HL-60 (cell line): ENCODE measurements at regions not wholly inside any gene's neighbourhood (a gene's known extent, or its start where the extent isn't known, plus 50 kb on each side); places are given as distances from the start of the nearest gene placed in this dataset.

Experiments used
- DNase-seq, 2 experiments: peaks; one replicate each; pipeline ENCODE4 v3.0.0-alpha.2; 2010 to 2020; ENCODE audit warnings: low read depth in 1 of 2, low spot score in 1 of 2
- H3K27ac ChIP-seq: fragments of 250-450 bp; sonication (Bioruptor Pico); replicated peaks from 2 replicates; pipeline ENCODE4 v1.5.1; 2020; ENCODE audit warnings: mild to moderate bottlenecking, moderate library complexity
- H3K27me3 ChIP-seq: fragments of 250-450 bp; sonication (Bioruptor Pico); 2 replicates; pipeline ENCODE4 v1.5.1; 2021; ENCODE audit warnings: mild to moderate bottlenecking, moderate library complexity; ENCODE audit not compliant: insufficient read depth, poor library complexity, severe bottlenecking
- H3K4me3 ChIP-seq: replicated peaks from 2 replicates; pipeline ENCODE4 v1.5.1; 2011; ENCODE audit warnings: mild to moderate bottlenecking, control low read depth, low read length; ENCODE audit not compliant: insufficient read depth
- CTCF ChIP-seq: IDR thresholded peaks from one replicate; pipeline ENCODE4 v1.5.1; 2011; ENCODE audit warnings: low read length, control low read depth, inconsistent platforms; ENCODE audit not compliant: insufficient read depth
- GABPA ChIP-seq: IDR thresholded peaks from 2 replicates; pipeline ENCODE4 v1.6.1; 2012; ENCODE audit warnings: low read depth
- POLR2AphosphoS5 ChIP-seq: IDR thresholded peaks from 2 replicates; pipeline ENCODE4 v1.6.1; 2012; ENCODE audit warnings: low read depth
- SPI1 ChIP-seq: IDR thresholded peaks from 2 replicates; pipeline ENCODE4 v1.6.1; 2012; ENCODE audit warnings: low read depth, mild to moderate bottlenecking, borderline replicate concordance
- TF ChIP-seq, protein P1 (sequence below): IDR thresholded peaks from 2 replicates; pipeline ENCODE4 v1.6.1; 2012; ENCODE audit warnings: low read depth; ENCODE audit not compliant: insufficient replicate concordance

GRCh38 chr4:81648576-81649275 lies 177.0 kb upstream of the RASGEF1B start:
- TF ChIP-seq CTCF, result no peak
- TF ChIP-seq SPI1, result no peak
- no peak for TF ChIP-seq GABPA
- no peak for TF ChIP-seq POLR2AphosphoS5
- TF ChIP-seq, protein P1, sequence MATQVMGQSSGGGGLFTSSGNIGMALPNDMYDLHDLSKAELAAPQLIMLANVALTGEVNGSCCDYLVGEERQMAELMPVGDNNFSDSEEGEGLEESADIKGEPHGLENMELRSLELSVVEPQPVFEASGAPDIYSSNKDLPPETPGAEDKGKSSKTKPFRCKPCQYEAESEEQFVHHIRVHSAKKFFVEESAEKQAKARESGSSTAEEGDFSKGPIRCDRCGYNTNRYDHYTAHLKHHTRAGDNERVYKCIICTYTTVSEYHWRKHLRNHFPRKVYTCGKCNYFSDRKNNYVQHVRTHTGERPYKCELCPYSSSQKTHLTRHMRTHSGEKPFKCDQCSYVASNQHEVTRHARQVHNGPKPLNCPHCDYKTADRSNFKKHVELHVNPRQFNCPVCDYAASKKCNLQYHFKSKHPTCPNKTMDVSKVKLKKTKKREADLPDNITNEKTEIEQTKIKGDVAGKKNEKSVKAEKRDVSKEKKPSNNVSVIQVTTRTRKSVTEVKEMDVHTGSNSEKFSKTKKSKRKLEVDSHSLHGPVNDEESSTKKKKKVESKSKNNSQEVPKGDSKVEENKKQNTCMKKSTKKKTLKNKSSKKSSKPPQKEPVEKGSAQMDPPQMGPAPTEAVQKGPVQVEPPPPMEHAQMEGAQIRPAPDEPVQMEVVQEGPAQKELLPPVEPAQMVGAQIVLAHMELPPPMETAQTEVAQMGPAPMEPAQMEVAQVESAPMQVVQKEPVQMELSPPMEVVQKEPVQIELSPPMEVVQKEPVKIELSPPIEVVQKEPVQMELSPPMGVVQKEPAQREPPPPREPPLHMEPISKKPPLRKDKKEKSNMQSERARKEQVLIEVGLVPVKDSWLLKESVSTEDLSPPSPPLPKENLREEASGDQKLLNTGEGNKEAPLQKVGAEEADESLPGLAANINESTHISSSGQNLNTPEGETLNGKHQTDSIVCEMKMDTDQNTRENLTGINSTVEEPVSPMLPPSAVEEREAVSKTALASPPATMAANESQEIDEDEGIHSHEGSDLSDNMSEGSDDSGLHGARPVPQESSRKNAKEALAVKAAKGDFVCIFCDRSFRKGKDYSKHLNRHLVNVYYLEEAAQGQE, result no peak
- H3K27ac ChIP-seq, result no peak overlapping the region
- no peak overlapping the region for H3K4me3 ChIP-seq

GRCh38 chr4:81647388-81647787 lies 175.7 kb upstream of the RASGEF1B start:
- TF ChIP-seq SPI1 (no peak), POLR2AphosphoS5 (no peak), CTCF (no peak), GABPA (no peak)
- TF ChIP-seq, protein P1, result no peak
- no peak overlapping the region for H3K27ac ChIP-seq
- H3K4me3 ChIP-seq, result no peak overlapping the region
- no peak for DNase-seq
- no peaks in the 10 kb centered on the region for H3K27me3 ChIP-seq

More at GRCh38 chr4:81648576-81649275, 177.0 kb upstream of the RASGEF1B start:
- no peaks in the 10 kb centered on the region for H3K27me3 ChIP-seq
- DNase-seq, result no peak

GRCh38 chr4:81642543-81642942 lies 170.8 kb upstream of the RASGEF1B start:
- DNase-seq, result no peak
- Histone ChIP-seq H3K27me3 (no peaks in the 10 kb centered on the region), H3K4me3 (no peak overlapping the region), H3K27ac (no peak overlapping the region)
- TF ChIP-seq, protein P1, result no peak
- TF ChIP-seq CTCF (no peak), POLR2AphosphoS5 (no peak), GABPA (no peak), SPI1 (no peak)
